ENCODE measurements at regions not wholly inside any gene's neighbourhood (a gene's known extent, or its start where the extent isn't known, plus 50 kb on each side); places are given as distances from the start of the nearest gene placed in this dataset.

DNA sequence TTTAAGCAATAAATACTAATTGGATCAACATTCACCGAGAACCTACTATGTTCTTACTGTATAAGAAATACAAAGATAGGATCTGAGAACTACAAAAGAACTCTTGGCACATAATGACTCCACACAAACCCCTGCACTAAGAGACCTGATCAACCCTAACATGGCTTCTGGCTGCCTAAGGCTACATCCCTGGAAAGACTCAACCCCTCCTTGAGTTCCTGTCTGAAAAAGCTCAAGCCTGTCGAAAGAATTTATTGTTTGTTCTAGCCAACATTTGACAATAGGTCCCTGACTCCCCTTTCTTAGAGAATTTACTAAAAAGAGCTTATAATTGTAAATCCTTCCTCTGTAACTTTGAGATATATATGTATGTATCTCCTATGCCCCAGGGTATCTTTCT lies 125.3 kb upstream of the SGCE start:
- Histone ChIP-seq H2AFZ (ENCODE audit: low read depth) (no peak overlapping the region), H3K9me2 (no peaks in the 10 kb centered on the region), H3K4me3 (ENCODE audit: low read depth in 2 of 2, low read length in 1 of 2) (no peak overlapping the region), H3K27ac (ENCODE audit: low read depth in 2 of 2, low read length in 1 of 2) (no peak overlapping the region), H4K20me1 (ENCODE audit: insufficient read depth) (no peaks in the 10 kb centered on the region), H3K79me2 (ENCODE audit: insufficient read depth) (no peaks in the 10 kb centered on the region), H3K4me2 (no peak overlapping the region), H3K27me3 (ENCODE audit: insufficient read depth) (no peaks in the 10 kb centered on the region), H3K9ac (no peak overlapping the region), H3K36me3 (replicated peaks in 1 of 2; ENCODE audit: control insufficient read depth in 1 of 2, insufficient read depth in 2 of 2, low read length in 1 of 2) (no peaks in the 10 kb centered on the region), H3K4me1 (ENCODE audit: control insufficient read depth in 1 of 2, insufficient read depth in 2 of 2, low read depth in 1 of 2, low read length in 1 of 2) (no peaks in the 10 kb centered on the region), H3K9me3 (no peaks in the 10 kb centered on the region), H3F3A (replicated peaks; ENCODE audit: insufficient read depth) (no peaks in the 10 kb centered on the region)
- no peak for DNase-seq
- 5% methylated on average over 2 of the region's 2 CpGs for WGBS (ENCODE audit: low lambda C conversion rate)
- TF ChIP-seq GATA2 (CRISPR knock-in tag; IDR thresholded peaks at IDR 0.05) (no peak), PBX3 (IDR thresholded peaks at IDR 0.05) (no peak), RXRA (IDR thresholded peaks at IDR 0.05; ENCODE audit: borderline replicate concordance, low read depth) (no peak), NFIC (IDR thresholded peaks at IDR 0.05; ENCODE audit: borderline replicate concordance) (no peak), NRF1 (IDR thresholded peaks at IDR 0.05; ENCODE audit: low read depth, low read length) (no peak), RCOR1 (IDR thresholded peaks at IDR 0.05; ENCODE audit: low read length) (no peak), SIN3A (IDR thresholded peaks at IDR 0.05; ENCODE audit: borderline replicate concordance, low read depth, low read length) (no peak), EZH2phosphoT487 (IDR thresholded peaks at IDR 0.05; ENCODE audit: borderline replicate concordance, low read depth) (no peak), CTCF (IDR thresholded peaks at IDR 0.05) (no peak), USF2 (IDR thresholded peaks at IDR 0.05; ENCODE audit: borderline replicate concordance, low read depth, low read length) (no peak), FOSL2 (IDR thresholded peaks at IDR 0.05; ENCODE audit: borderline replicate concordance, low read depth) (no peak), SMC3 (IDR thresholded peaks at IDR 0.05; ENCODE audit: low read depth, low read length) (no peak)
- POLR2A ChIA-PET, result no interaction called here
- CTCF ChIA-PET, result no interaction called here

GRCh38 chr7:94782777-94783176 lies 124.6 kb upstream of the PPP1R9A start:
- ChIA-PET POLR2A (no interaction called here), CTCF (no interaction called here)
- no peak overlapping the region for H2AFZ ChIP-seq (ENCODE audit: low read depth)
- no peak overlapping the region for H3K4me3 ChIP-seq (ENCODE audit: low read depth in 2 of 2, low read length in 1 of 2)
- no peaks in the 10 kb centered on the region for H3K79me2 ChIP-seq (ENCODE audit: insufficient read depth)
- no peaks in the 10 kb centered on the region for H3K4me1 ChIP-seq (ENCODE audit: control insufficient read depth in 1 of 2, insufficient read depth in 2 of 2, low read depth in 1 of 2, low read length in 1 of 2)
- no peaks in the 10 kb centered on the region for H3F3A ChIP-seq (replicated peaks; ENCODE audit: insufficient read depth)
- no peak overlapping the region for H3K4me2 ChIP-seq
- no peak for DNase-seq
- no peaks in the 10 kb centered on the region for H3K36me3 ChIP-seq (replicated peaks in 1 of 2; ENCODE audit: control insufficient read depth in 1 of 2, insufficient read depth in 2 of 2, low read length in 1 of 2)
- no peaks in the 10 kb centered on the region for H4K20me1 ChIP-seq (ENCODE audit: insufficient read depth)
- no peaks in the 10 kb centered on the region for H3K27me3 ChIP-seq (ENCODE audit: insufficient read depth)
- 18% methylated on average over 8 of the region's 8 CpGs for WGBS (ENCODE audit: low lambda C conversion rate)
- no peak for TF ChIP-seq TCF12 (IDR thresholded peaks at IDR 0.05)
- TF ChIP-seq GABPA (IDR thresholded peaks at IDR 0.05; ENCODE audit: low read depth), result no peak
- no peak for TF ChIP-seq GATA2 (CRISPR knock-in tag; IDR thresholded peaks at IDR 0.05)
- no peak for TF ChIP-seq MAX (IDR thresholded peaks at IDR 0.05; ENCODE audit: low read depth)
- no peak for TF ChIP-seq NRF1 (IDR thresholded peaks at IDR 0.05; ENCODE audit: low read depth, low read length)
- TF ChIP-seq RFX5 (IDR thresholded peaks at IDR 0.05; ENCODE audit: low read length), result no peak
- TF ChIP-seq FOXM1 (IDR thresholded peaks at IDR 0.05; ENCODE audit: low read depth), result no peak
- TF ChIP-seq, protein P1, sequence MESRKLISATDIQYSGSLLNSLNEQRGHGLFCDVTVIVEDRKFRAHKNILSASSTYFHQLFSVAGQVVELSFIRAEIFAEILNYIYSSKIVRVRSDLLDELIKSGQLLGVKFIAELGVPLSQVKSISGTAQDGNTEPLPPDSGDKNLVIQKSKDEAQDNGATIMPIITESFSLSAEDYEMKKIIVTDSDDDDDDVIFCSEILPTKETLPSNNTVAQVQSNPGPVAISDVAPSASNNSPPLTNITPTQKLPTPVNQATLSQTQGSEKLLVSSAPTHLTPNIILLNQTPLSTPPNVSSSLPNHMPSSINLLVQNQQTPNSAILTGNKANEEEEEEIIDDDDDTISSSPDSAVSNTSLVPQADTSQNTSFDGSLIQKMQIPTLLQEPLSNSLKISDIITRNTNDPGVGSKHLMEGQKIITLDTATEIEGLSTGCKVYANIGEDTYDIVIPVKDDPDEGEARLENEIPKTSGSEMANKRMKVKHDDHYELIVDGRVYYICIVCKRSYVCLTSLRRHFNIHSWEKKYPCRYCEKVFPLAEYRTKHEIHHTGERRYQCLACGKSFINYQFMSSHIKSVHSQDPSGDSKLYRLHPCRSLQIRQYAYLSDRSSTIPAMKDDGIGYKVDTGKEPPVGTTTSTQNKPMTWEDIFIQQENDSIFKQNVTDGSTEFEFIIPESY (IDR thresholded peaks at IDR 0.05; ENCODE audit: borderline replicate concordance, low read depth), result no peak
- TF ChIP-seq SMC3 (IDR thresholded peaks at IDR 0.05; ENCODE audit: low read depth, low read length), result no peak
- no peak for TF ChIP-seq TAF1 (IDR thresholded peaks at IDR 0.05; ENCODE audit: borderline replicate concordance, low read depth, low read length)
- no peaks in the 10 kb centered on the region for H3K9me2 ChIP-seq
- no peaks in the 10 kb centered on the region for H3K9me3 ChIP-seq
- no peak overlapping the region for H3K27ac ChIP-seq (ENCODE audit: low read depth in 2 of 2, low read length in 1 of 2)
- H3K9ac ChIP-seq, result no peak overlapping the region
